ENCODE measurements at regions not wholly inside any gene's neighbourhood (a gene's known extent, or its start where the extent isn't known, plus 50 kb on each side); places are given as distances from the start of the nearest gene placed in this dataset.

GRCh38 chr13:48857576-48857975 lies 118.1 kb upstream of the FNDC3A start:
- Histone ChIP-seq H3K4me3 (no peak overlapping the region), H3K36me3 (no peaks in the 10 kb centered on the region), H3K4me1 (no peaks in the 10 kb centered on the region), H3K27ac (no peak overlapping the region), H3K9me3 (no peaks in the 10 kb centered on the region), H3K27me3 (no peaks in the 10 kb centered on the region)
- intact Hi-C loops (cut with DNase I) = no loop called here
- ATAC-seq = no peak
- DNase-seq = no peak
- TF ChIP-seq CTCF (IDR thresholded peaks at IDR 0.05) (no peak), POLR2A (IDR thresholded peaks at IDR 0.05) (no peak)
- WGBS (ENCODE audit: insufficient coverage, low coverage, low lambda C conversion rate, missing lambda C conversion rate) = 81% methylated on average over 4 of the region's 4 CpGs

- no peak overlapping the region for H3K27ac ChIP-seq
- intact Hi-C loops (cut with DNase I) = no loop called here
- no peaks in the 10 kb centered on the region for H3K9me3 ChIP-seq
- H3K4me3 ChIP-seq = no peak overlapping the region
- no peak for DNase-seq
- 40% methylated on average over 3 of the region's 3 CpGs for WGBS (ENCODE audit: insufficient coverage, low coverage, low lambda C conversion rate, missing lambda C conversion rate)
- no peaks in the 10 kb centered on the region for H3K36me3 ChIP-seq
- H3K4me1 ChIP-seq = no peaks in the 10 kb centered on the region
- no peak for ATAC-seq
- H3K27me3 ChIP-seq = no peaks in the 10 kb centered on the region
- TF ChIP-seq CTCF (IDR thresholded peaks at IDR 0.05) = no peak
- TF ChIP-seq POLR2A (IDR thresholded peaks at IDR 0.05) = no peak
These were observed 117.4 kb upstream of the FNDC3A start for GRCh38 chr13:48858122-48858902.

- intact Hi-C loops (cut with DNase I) = no loop called here
These were observed 116.2 kb upstream of the FNDC3A start for GRCh38 chr13:48859272-48860105.

GRCh38 chr13:48860364-48860763 lies 115.3 kb upstream of the FNDC3A start:
- no peaks in the 10 kb centered on the region for H3K27me3 ChIP-seq
- no peak for ATAC-seq
- TF ChIP-seq CTCF (IDR thresholded peaks at IDR 0.05) = no peak
- no peak for TF ChIP-seq POLR2A (IDR thresholded peaks at IDR 0.05)
- DNase-seq = no peak
- H3K36me3 ChIP-seq = no peaks in the 10 kb centered on the region
- H3K27ac ChIP-seq = no peak overlapping the region
- no peak overlapping the region for H3K4me3 ChIP-seq
- H3K4me1 ChIP-seq = no peaks in the 10 kb centered on the region
- no peaks in the 10 kb centered on the region for H3K9me3 ChIP-seq
- intact Hi-C loops (cut with DNase I) = no loop called here
- WGBS (ENCODE audit: insufficient coverage, low coverage, low lambda C conversion rate, missing lambda C conversion rate) = 33% methylated on average over 1 of the region's 1 CpG

More at GRCh38 chr13:48859272-48860105, 116.2 kb upstream of the FNDC3A start:
- H3K9me3 ChIP-seq = no peaks in the 10 kb centered on the region
- ATAC-seq = peak in 3 of 4 donors; percentile 26 to 65 (median 45)
- TF ChIP-seq POLR2A (IDR thresholded peaks at IDR 0.05) = no peak
- TF ChIP-seq CTCF (IDR thresholded peaks at IDR 0.05) = no peak
- H3K4me1 ChIP-seq = no peaks in the 10 kb centered on the region
- no peak overlapping the region for H3K27ac ChIP-seq
- H3K4me3 ChIP-seq = no peak overlapping the region
- no peaks in the 10 kb centered on the region for H3K27me3 ChIP-seq
- 69% methylated on average over 3 of the region's 3 CpGs for WGBS (ENCODE audit: insufficient coverage, low coverage, low lambda C conversion rate, missing lambda C conversion rate)
- no peaks in the 10 kb centered on the region for H3K36me3 ChIP-seq
- DNase-seq = no peak

Measured in right lobe of liver (tissue), 6 donors.